GM12892 (cell line): ENCODE measurements at regions not wholly inside any gene's neighbourhood (a gene's known extent, or its start where the extent isn't known, plus 50 kb on each side); places are given as distances from the start of the nearest gene placed in this dataset.

Source experiments
- POLR2A ChIP-seq: IDR thresholded peaks from 2 replicates; pipeline ENCODE4 v1.6.1; 2011; ENCODE audit warnings: low read depth, low read length, control low read depth
- POLR2AphosphoS5 ChIP-seq: IDR thresholded peaks from 2 replicates; pipeline ENCODE4 v1.6.1; 2011; ENCODE audit warnings: low read depth, low read length, control low read depth
- TAF1 ChIP-seq: IDR thresholded peaks from 2 replicates; pipeline ENCODE4 v1.6.1; 2011; ENCODE audit warnings: low read depth, mild to moderate bottlenecking, control low read depth, low read length, borderline replicate concordance

DNA sequence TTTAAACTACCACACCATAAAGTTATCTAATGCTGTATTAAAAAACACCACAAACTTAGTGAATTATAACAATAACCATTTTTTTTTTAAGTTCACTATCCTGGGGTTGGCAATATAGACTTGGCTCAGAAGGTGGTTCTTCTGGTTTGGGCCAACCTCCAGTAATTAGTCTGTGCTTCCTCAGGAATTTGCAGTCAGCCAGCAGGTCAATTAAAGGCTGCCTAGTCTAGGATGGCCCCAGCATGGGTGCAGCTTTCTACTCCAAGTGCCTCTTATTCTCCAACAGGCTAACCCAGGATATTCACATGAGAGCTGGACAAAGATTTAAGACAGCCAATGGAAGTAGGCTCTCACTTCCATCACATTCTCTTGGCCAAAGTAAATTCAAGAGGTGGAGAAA, 379.1 kb upstream of the FIGN start:
- TF ChIP-seq TAF1 (no peak), POLR2A (no peak), POLR2AphosphoS5 (no peak)
